ENCODE measurements at regions not wholly inside any gene's neighbourhood (a gene's known extent, or its start where the extent isn't known, plus 50 kb on each side); places are given as distances from the start of the nearest gene placed in this dataset.
A peak's percentile ranks its signal among the peaks of the same experiment; 100 is the strongest.

- no peak overlapping the region for H3K4me3 ChIP-seq (ENCODE audit: low read depth in 1 of 3, low read length in 3 of 3)
- TF ChIP-seq, protein P1, sequence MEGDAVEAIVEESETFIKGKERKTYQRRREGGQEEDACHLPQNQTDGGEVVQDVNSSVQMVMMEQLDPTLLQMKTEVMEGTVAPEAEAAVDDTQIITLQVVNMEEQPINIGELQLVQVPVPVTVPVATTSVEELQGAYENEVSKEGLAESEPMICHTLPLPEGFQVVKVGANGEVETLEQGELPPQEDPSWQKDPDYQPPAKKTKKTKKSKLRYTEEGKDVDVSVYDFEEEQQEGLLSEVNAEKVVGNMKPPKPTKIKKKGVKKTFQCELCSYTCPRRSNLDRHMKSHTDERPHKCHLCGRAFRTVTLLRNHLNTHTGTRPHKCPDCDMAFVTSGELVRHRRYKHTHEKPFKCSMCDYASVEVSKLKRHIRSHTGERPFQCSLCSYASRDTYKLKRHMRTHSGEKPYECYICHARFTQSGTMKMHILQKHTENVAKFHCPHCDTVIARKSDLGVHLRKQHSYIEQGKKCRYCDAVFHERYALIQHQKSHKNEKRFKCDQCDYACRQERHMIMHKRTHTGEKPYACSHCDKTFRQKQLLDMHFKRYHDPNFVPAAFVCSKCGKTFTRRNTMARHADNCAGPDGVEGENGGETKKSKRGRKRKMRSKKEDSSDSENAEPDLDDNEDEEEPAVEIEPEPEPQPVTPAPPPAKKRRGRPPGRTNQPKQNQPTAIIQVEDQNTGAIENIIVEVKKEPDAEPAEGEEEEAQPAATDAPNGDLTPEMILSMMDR (IDR thresholded peaks at IDR 0.05; ENCODE audit: low read depth, low read length, missing input control) = no peak
- TF ChIP-seq, protein P2, sequence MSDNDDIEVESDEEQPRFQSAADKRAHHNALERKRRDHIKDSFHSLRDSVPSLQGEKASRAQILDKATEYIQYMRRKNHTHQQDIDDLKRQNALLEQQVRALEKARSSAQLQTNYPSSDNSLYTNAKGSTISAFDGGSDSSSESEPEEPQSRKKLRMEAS (IDR thresholded peaks at IDR 0.05) = no peak
- TF ChIP-seq RXRA (IDR thresholded peaks at IDR 0.05) = no peak
- TF ChIP-seq, protein P3, sequence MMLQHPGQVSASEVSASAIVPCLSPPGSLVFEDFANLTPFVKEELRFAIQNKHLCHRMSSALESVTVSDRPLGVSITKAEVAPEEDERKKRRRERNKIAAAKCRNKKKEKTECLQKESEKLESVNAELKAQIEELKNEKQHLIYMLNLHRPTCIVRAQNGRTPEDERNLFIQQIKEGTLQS (IDR thresholded peaks at IDR 0.05) = no peak
- peak; percentile 8 to 34 for TF ChIP-seq RAD21 (IDR thresholded peaks at IDR 0.05)
- TF ChIP-seq GABPA (IDR thresholded peaks at IDR 0.05 in 1 of 2, conservative IDR thresholded peaks at IDR 0.05 in 1 of 2) = no peak
- H3K9me3 ChIP-seq (ENCODE audit: control insufficient read depth in 4 of 4, low read length in 3 of 4) = no peaks in the 10 kb centered on the region
- WGBS = 85% methylated on average over 7 of the region's 7 CpGs
- no peaks in the 10 kb centered on the region for H3K27me3 ChIP-seq (ENCODE audit: control insufficient read depth in 4 of 4, insufficient read depth in 4 of 4, low read length in 3 of 4)
- no peaks in the 10 kb centered on the region for H3K4me1 ChIP-seq (ENCODE audit: control insufficient read depth in 4 of 4, insufficient read depth in 4 of 4, low read length in 3 of 4)
- no peak for DNase-seq (ENCODE audit: low spot score)
- H3K9ac ChIP-seq (ENCODE audit: low read depth in 1 of 2, low read length in 2 of 2) = no peak overlapping the region
- H3K36me3 ChIP-seq (ENCODE audit: control insufficient read depth in 4 of 4, insufficient read depth in 3 of 4, low read depth in 1 of 4, low read length in 3 of 4) = no peaks in the 10 kb centered on the region
- H3K27ac ChIP-seq (ENCODE audit: low read depth in 1 of 2, low read length in 2 of 2) = no peak overlapping the region
Measured at GRCh38 chr4:13928214-13928613, 300.7 kb upstream of the BOD1L1 start.

GRCh38 chr4:13930155-13930554 is 302.6 kb upstream of the BOD1L1 start:
- Histone ChIP-seq H3K36me3 (ENCODE audit: control insufficient read depth in 4 of 4, insufficient read depth in 3 of 4, low read depth in 1 of 4, low read length in 3 of 4) (no peaks in the 10 kb centered on the region), H3K27ac (ENCODE audit: low read depth in 1 of 2, low read length in 2 of 2) (no peak overlapping the region), H3K9me3 (ENCODE audit: control insufficient read depth in 4 of 4, low read length in 3 of 4) (no peaks in the 10 kb centered on the region), H3K9ac (ENCODE audit: low read depth in 1 of 2, low read length in 2 of 2) (no peak overlapping the region), H3K4me3 (ENCODE audit: low read depth in 1 of 3, low read length in 3 of 3) (no peak overlapping the region), H3K4me1 (ENCODE audit: control insufficient read depth in 4 of 4, insufficient read depth in 4 of 4, low read length in 3 of 4) (no peaks in the 10 kb centered on the region), H3K27me3 (ENCODE audit: control insufficient read depth in 4 of 4, insufficient read depth in 4 of 4, low read length in 3 of 4) (no peaks in the 10 kb centered on the region)
- DNase-seq (ENCODE audit: low spot score) = no peak
- TF ChIP-seq FOXA2 (IDR thresholded peaks at IDR 0.05) (no peak), REST (IDR thresholded peaks at IDR 0.05) (no peak), RAD21 (IDR thresholded peaks at IDR 0.05) (no peak), EGR1 (IDR thresholded peaks at IDR 0.05; ENCODE audit: low read depth in 2 of 2) (no peak), SP1 (IDR thresholded peaks at IDR 0.05) (no peak), GABPA (IDR thresholded peaks at IDR 0.05 in 1 of 2, conservative IDR thresholded peaks at IDR 0.05 in 1 of 2) (no peak), TAF1 (conservative IDR thresholded peaks at IDR 0.05) (no peak), JUND (IDR thresholded peaks at IDR 0.05) (no peak), YY1 (IDR thresholded peaks at IDR 0.05) (no peak), HNF4A (conservative IDR thresholded peaks at IDR 0.05) (no peak), ZBTB33 (IDR thresholded peaks at IDR 0.05) (no peak), NR2F2 (IDR thresholded peaks at IDR 0.05) (no peak), HNF4G (IDR thresholded peaks at IDR 0.05) (no peak)
- TF ChIP-seq, protein P1 (IDR thresholded peaks at IDR 0.05; ENCODE audit: low read depth, low read length, missing input control) = no peak
- TF ChIP-seq, protein P2 (IDR thresholded peaks at IDR 0.05) = no peak
- TF ChIP-seq, protein P3 (IDR thresholded peaks at IDR 0.05) = no peak
- 80% methylated on average over 4 of the region's 4 CpGs for WGBS

All from liver (tissue), 8 donors.